DND-41 (cell line): ENCODE measurements at regions not wholly inside any gene's neighbourhood (a gene's known extent, or its start where the extent isn't known, plus 50 kb on each side); places are given as distances from the start of the nearest gene placed in this dataset.

Experiments used
- ATAC-seq: fragments of 200-7000 bp; cut with Tn5 transposase; 3 replicates; pipeline ENCODE4 v1.9.1; 2021; ENCODE audit warnings: low read depth; ENCODE audit not compliant: insufficient read depth
- DNase-seq: peaks from one replicate; pipeline ENCODE4 v3.0.0-alpha.2; 2020
- H2AFZ ChIP-seq: 2 replicates; pipeline ENCODE4 v1.6.0; 2012; ENCODE audit warnings: low read depth, low read length
- H3K27ac ChIP-seq: 2 replicates; pipeline ENCODE4 v1.5.1; 2012; ENCODE audit warnings: low read length, inconsistent platforms
- H3K27me3 ChIP-seq: fragments of 200-600 bp; sonication (generic); 2 replicates; pipeline ENCODE4 v1.6.0; 2012; ENCODE audit warnings: low read length, mild to moderate bottlenecking, inconsistent platforms; ENCODE audit not compliant: insufficient read depth, poor library complexity
- H3K36me3 ChIP-seq: 2 replicates; pipeline ENCODE4 v1.5.1; 2012; ENCODE audit warnings: low read length, inconsistent platforms; ENCODE audit not compliant: insufficient read depth
- H3K4me1 ChIP-seq: 2 replicates; pipeline ENCODE4 v1.5.1; 2012; ENCODE audit warnings: mild to moderate bottlenecking, low read length; ENCODE audit not compliant: insufficient read depth
- H3K4me2 ChIP-seq: 2 replicates; pipeline ENCODE4 v1.6.0; 2012; ENCODE audit warnings: mild to moderate bottlenecking, moderate library complexity, low read length, inconsistent platforms; ENCODE audit not compliant: insufficient read depth
- H3K4me3 ChIP-seq, 2 experiments: fragments of 200-600 bp in 1 of 2; shearing (Covaris generic) in 1 of 2; 2 replicates each; pipeline ENCODE4 v1.5.1; 2012 to 2016; ENCODE audit warnings: inconsistent platforms in 2 of 2, low read length in 2 of 2, mild to moderate bottlenecking in 2 of 2, low read depth in 1 of 2, moderate library complexity in 1 of 2
- H3K79me2 ChIP-seq: 2 replicates; pipeline ENCODE4 v1.6.0; 2012; ENCODE audit warnings: low read length, inconsistent platforms; ENCODE audit not compliant: insufficient read depth
- H3K9ac ChIP-seq: 2 replicates; pipeline ENCODE4 v1.6.0; 2012; ENCODE audit warnings: low read depth, mild to moderate bottlenecking, inconsistent platforms, low read length, moderate library complexity
- H3K9me3 ChIP-seq: 2 replicates; pipeline ENCODE4 v1.5.1; 2012; ENCODE audit warnings: low read length, moderate library complexity, mild to moderate bottlenecking, inconsistent platforms; ENCODE audit not compliant: insufficient read depth, severe bottlenecking
- H4K20me1 ChIP-seq: 2 replicates; pipeline ENCODE4 v1.6.0; 2012; ENCODE audit warnings: low read length; ENCODE audit not compliant: insufficient read depth
- CTCF ChIP-seq: IDR thresholded peaks from 2 replicates; pipeline ENCODE4 v1.5.1; 2012; ENCODE audit warnings: borderline replicate concordance, low read length, moderate library complexity, mild to moderate bottlenecking; ENCODE audit not compliant: poor library complexity, severe bottlenecking; ENCODE audit errors: extremely low read depth
- EZH2 ChIP-seq: IDR thresholded peaks from 3 replicates; pipeline ENCODE4 v1.6.1; 2012; ENCODE audit warnings: borderline replicate concordance, low read depth, mild to moderate bottlenecking, moderate library complexity, low read length, inconsistent platforms; ENCODE audit not compliant: severe bottlenecking

- Histone ChIP-seq H3K9ac (no peak overlapping the region), H2AFZ (no peak overlapping the region), H3K27me3 (no peaks in the 10 kb centered on the region), H3K79me2 (no peaks in the 10 kb centered on the region), H3K4me2 (no peak overlapping the region), H4K20me1 (no peaks in the 10 kb centered on the region), H3K4me3 (no peak overlapping the region), H3K27ac (no peak overlapping the region), H3K4me1 (no peaks in the 10 kb centered on the region), H3K9me3 (no peaks in the 10 kb centered on the region), H3K36me3 (no peaks in the 10 kb centered on the region)
- TF ChIP-seq EZH2 = no peak
- no peak for TF ChIP-seq CTCF
- DNase-seq (no peak), ATAC-seq (no peak)
Measured at GRCh38 chr10:84078771-84079170, 60.5 kb upstream of the GHITM start.

GRCh38 chr10:84084342-84084741 is 55.0 kb upstream of the GHITM start:
- TF ChIP-seq CTCF = no peak
- no peak for TF ChIP-seq EZH2
- no peaks in the 10 kb centered on the region for H3K36me3 ChIP-seq

GRCh38 chr10:84087202-84087601 is 52.1 kb upstream of the GHITM start:
- H3K9ac ChIP-seq = no peak overlapping the region
- no peaks in the 10 kb centered on the region for H4K20me1 ChIP-seq
- ATAC-seq = no peak
- H3K79me2 ChIP-seq = no peaks in the 10 kb centered on the region
- H3K4me1 ChIP-seq = no peaks in the 10 kb centered on the region
- no peak overlapping the region for H3K4me2 ChIP-seq
- H3K36me3 ChIP-seq = no peaks in the 10 kb centered on the region
- no peak for TF ChIP-seq CTCF
- no peak for TF ChIP-seq EZH2
- H2AFZ ChIP-seq = no peak overlapping the region
- no peaks in the 10 kb centered on the region for H3K27me3 ChIP-seq
- H3K27ac ChIP-seq = no peak overlapping the region
- H3K4me3 ChIP-seq = no peak overlapping the region
- no peak for DNase-seq
- no peaks in the 10 kb centered on the region for H3K9me3 ChIP-seq

More at GRCh38 chr10:84084342-84084741, 55.0 kb upstream of the GHITM start:
- Histone ChIP-seq H2AFZ (no peak overlapping the region), H3K79me2 (no peaks in the 10 kb centered on the region), H3K27me3 (no peaks in the 10 kb centered on the region), H3K4me2 (no peak overlapping the region), H3K27ac (no peak overlapping the region), H3K4me1 (no peaks in the 10 kb centered on the region), H4K20me1 (no peaks in the 10 kb centered on the region), H3K9me3 (no peaks in the 10 kb centered on the region), H3K4me3 (no peak overlapping the region), H3K9ac (no peak overlapping the region)
- DNase-seq (no peak), ATAC-seq (no peak)

- no peak overlapping the region for H3K9ac ChIP-seq
- H3K4me3 ChIP-seq = no peak overlapping the region
- no peak overlapping the region for H3K4me2 ChIP-seq
- no peak for TF ChIP-seq CTCF
- TF ChIP-seq EZH2 = no peak
- H3K79me2 ChIP-seq = no peaks in the 10 kb centered on the region
- no peak for ATAC-seq
- H3K27me3 ChIP-seq = no peaks in the 10 kb centered on the region
- no peak overlapping the region for H3K27ac ChIP-seq
- H2AFZ ChIP-seq = no peak overlapping the region
- no peaks in the 10 kb centered on the region for H3K9me3 ChIP-seq
- H3K36me3 ChIP-seq = no peaks in the 10 kb centered on the region
- no peak for DNase-seq
- no peaks in the 10 kb centered on the region for H4K20me1 ChIP-seq
- no peaks in the 10 kb centered on the region for H3K4me1 ChIP-seq
Measured at GRCh38 chr10:84088626-84089025, 50.7 kb upstream of the GHITM start.
